Activated B cell treated with CpG ODN at 0.5 μM for 24 hours (primary cell): ENCODE measurements at regions not wholly inside any gene's neighbourhood (a gene's known extent, or its start where the extent isn't known, plus 50 kb on each side); places are given as distances from the start of the nearest gene placed in this dataset.
"Not testable (repeated sequence)": the region's sequence is repeated elsewhere in the genome, so short reads cannot be mapped to it uniquely, and the experiment has no call there.

Experiments
- ATAC-seq: fragments of 200-7000 bp; cut with Tn5 transposase; one replicate; pipeline ENCODE4 v1.10.0; 2021; ENCODE audit warnings: low read depth, mild to moderate bottlenecking, moderate library complexity
- CTCF ChIA-PET: fragments of 350-600 bp; sonication (Branson Sonifier 250); formaldehyde crosslinking; loops from one replicate; lab custom pipeline; 2021; ENCODE audit warnings: antibody characterized with exemption; lab: Charles Lee
- POLR2A ChIA-PET: fragments of 350-600 bp; sonication (Branson Sonifier 250); formaldehyde crosslinking; loops from one replicate; lab custom pipeline; 2021; ENCODE audit warnings: antibody characterized with exemption; lab: Charles Lee
- DNase-seq: peaks from one replicate; pipeline ENCODE4 v3.0.0; 2022
- H3K27ac Mint-ChIP-seq: one replicate; pipeline ENCODE4 v1.8.0; 2020; ENCODE audit warnings: mixed read lengths
- H3K27me3 Mint-ChIP-seq: one replicate; pipeline ENCODE4 v1.8.0; 2021; ENCODE audit warnings: mixed read lengths
- H3K36me3 Mint-ChIP-seq: one replicate; pipeline ENCODE4 v1.8.0; 2021; ENCODE audit warnings: low read depth, mixed read lengths
- H3K4me1 Mint-ChIP-seq: one replicate; pipeline ENCODE4 v1.8.0; 2021; ENCODE audit warnings: mixed read lengths
- H3K4me3 Mint-ChIP-seq: one replicate; pipeline ENCODE4 v1.8.0; 2020; ENCODE audit warnings: mild to moderate bottlenecking, mixed read lengths
- H3K9me3 Mint-ChIP-seq: one replicate; pipeline ENCODE4 v1.8.0; 2020; ENCODE audit warnings: mixed read lengths
- intact Hi-C: fragments of 100-400 bp; cut with micrococcal nuclease; formaldehyde crosslinking; loops from one replicate; pipeline ENCODE4 v1.15.1; 2024
- TF ChIP-seq, protein P1 (sequence below): fragments of 200-600 bp; IDR thresholded peaks from one replicate; pipeline ENCODE4 v1.8.0; 2022; ENCODE audit warnings: antibody characterized with exemption, mild to moderate bottlenecking

DNA sequence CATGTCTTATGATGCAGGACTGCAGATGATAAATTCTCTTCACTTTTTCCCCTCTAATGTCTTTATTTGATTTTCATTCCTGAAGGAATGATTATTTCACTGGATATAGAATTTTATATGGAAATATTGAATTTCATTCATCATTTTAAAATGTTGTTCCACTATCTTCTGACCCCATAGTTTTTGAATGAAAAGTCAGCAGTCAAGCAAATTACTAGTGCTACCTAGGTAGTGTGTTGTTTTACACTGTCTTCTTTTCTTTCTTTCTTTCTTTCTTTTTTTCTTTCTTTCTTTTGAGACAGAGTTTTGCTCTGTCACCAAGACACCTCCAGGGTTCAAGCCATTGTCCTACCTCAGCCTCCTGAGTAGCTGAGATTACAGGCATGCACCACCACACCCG lies 76.9 kb downstream of the WSB1 start:
- no peak overlapping the region for H3K27ac Mint-ChIP-seq
- peaks cover 6% of the 10 kb centered on the region for H3K36me3 Mint-ChIP-seq
- H3K4me3 Mint-ChIP-seq, result no peak overlapping the region
- no peaks in the 10 kb centered on the region for H3K4me1 Mint-ChIP-seq
- DNase-seq, result no peak
- H3K9me3 Mint-ChIP-seq, result peaks cover 23% of the 10 kb centered on the region
- CTCF ChIA-PET, result no interaction called here
- TF ChIP-seq, protein P1, sequence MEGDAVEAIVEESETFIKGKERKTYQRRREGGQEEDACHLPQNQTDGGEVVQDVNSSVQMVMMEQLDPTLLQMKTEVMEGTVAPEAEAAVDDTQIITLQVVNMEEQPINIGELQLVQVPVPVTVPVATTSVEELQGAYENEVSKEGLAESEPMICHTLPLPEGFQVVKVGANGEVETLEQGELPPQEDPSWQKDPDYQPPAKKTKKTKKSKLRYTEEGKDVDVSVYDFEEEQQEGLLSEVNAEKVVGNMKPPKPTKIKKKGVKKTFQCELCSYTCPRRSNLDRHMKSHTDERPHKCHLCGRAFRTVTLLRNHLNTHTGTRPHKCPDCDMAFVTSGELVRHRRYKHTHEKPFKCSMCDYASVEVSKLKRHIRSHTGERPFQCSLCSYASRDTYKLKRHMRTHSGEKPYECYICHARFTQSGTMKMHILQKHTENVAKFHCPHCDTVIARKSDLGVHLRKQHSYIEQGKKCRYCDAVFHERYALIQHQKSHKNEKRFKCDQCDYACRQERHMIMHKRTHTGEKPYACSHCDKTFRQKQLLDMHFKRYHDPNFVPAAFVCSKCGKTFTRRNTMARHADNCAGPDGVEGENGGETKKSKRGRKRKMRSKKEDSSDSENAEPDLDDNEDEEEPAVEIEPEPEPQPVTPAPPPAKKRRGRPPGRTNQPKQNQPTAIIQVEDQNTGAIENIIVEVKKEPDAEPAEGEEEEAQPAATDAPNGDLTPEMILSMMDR, result no peak
- POLR2A ChIA-PET, result no interaction called here
- peaks cover 6% of the 10 kb centered on the region for H3K27me3 Mint-ChIP-seq
- intact Hi-C loops, result no loop called here
- no peak for ATAC-seq

DNA sequence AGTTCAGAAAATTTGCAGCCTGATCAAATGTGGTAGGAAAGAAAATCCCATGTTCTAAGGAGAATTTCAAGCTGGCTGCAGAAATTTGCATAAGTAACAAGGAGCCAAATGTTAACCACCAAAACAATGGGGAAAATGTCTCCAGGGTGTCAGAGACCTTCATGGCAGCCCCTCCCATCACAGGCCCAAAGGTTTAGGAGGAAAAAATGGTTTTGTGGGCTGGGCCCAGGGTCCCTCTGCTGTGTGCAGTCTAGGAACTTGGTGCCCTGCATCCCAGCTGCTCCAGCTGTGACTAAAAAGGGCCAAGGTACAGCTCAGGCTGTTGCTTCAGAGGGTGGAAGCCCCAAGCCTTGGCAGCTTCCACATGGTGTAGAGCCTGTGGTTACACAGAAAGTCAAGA lies 79.8 kb downstream of the WSB1 start:
- H3K4me1 Mint-ChIP-seq, H3K36me3 Mint-ChIP-seq, POLR2A ChIA-PET, H3K4me3 Mint-ChIP-seq, CTCF ChIA-PET, intact Hi-C loops, DNase-seq, H3K27ac Mint-ChIP-seq, H3K27me3 Mint-ChIP-seq, ATAC-seq: not testable (repeated sequence)
- H3K9me3 Mint-ChIP-seq, result peaks cover 18% of the 10 kb centered on the region

DNA sequence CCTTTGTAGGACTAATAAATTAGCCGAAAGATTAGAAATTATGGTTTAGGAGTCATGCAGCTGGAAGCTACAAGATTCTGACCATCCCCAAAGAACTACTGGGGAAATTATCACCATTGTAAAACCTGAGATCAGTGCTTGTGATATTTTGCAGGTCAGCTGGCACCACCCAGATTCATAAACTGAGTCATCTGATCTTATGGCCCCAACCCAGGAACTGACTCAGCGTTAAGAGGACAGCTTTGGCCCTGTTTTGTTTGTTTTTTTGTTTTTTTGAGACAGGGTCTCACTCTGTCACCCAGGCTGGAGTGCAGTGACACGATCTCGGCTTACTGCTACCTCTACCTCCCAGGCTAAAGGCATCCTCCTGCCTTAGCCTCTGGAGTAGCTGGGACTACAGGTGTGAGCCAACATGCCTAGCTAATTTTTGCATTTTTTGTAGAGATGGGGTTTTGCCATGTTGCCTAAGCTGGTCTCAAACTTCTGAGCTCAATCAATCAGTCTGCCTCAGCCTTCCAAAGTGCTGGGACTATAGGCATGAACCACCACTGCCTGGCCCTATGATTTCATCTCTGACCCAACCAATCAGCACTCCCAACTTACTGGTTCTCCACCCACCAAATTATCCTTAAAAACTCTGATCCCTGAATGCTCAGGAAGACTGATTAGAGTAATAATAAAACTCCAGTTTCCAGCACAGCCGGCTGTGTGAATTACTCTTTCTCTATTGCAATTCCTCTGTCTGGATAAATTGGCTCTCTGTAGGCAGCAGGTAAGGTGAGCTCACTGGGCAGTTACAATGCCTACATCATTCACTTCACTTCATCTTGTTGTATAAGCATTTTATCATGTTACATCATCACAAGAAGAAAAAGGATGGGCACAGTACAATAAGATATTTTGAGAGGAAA lies 79.4 kb upstream of the KSR1 start:
- no peak for DNase-seq
- Mint-ChIP-seq H3K27ac (no peak overlapping the region), H3K27me3 (peaks cover 23% of the 10 kb centered on the region), H3K36me3 (peaks cover 3% of the 10 kb centered on the region), H3K9me3 (peaks cover 11% of the 10 kb centered on the region), H3K4me1 (peaks cover 6% of the 10 kb centered on the region), H3K4me3 (no peak overlapping the region)
- intact Hi-C loops, result no loop called here
- ChIA-PET POLR2A (no interaction called here), CTCF (interaction anchor here (1.6 kb wide), 1 partner anchor 223 kb away, joined by 8 read pairs; no protein-coding TSS in a partner anchor)
- no peak for ATAC-seq
- TF ChIP-seq, protein P1, result no peak

DNA sequence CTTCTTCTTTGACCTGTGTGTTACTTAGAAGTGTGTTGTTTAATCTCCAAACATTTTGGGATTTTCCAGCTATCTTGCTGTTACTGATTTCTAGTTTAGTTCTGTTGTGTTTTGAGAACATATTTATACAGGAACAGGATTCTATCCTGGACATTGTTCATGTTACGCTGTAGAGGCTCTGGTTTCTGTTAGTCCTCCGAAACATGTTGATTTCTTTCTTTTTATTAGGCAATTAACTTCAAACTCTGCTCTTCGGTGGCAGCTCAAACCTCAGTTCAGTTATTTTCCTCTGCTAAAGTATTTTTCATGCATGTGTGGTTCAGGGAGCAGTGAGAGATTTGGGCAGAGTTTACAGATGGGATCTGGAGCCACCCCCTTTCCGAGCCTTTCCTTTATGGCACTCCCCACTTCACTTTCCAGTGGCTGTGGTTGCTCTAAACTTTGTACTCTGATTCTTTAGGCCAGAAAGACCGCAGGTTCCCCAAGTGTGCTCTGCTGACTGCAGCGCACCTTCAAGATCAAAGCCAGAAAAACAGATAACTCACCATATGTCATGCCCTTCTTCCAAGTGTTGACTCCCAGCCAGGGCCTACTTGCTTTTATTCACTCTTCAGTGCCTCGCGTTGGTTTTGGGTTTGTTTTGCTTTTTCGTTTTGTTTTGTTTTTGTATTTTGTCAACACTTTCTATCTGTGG lies 77.6 kb upstream of the KSR1 start:
- Mint-ChIP-seq H3K36me3 (no peaks in the 10 kb centered on the region), H3K27ac (no peak overlapping the region), H3K4me1 (peaks cover 6% of the 10 kb centered on the region), H3K27me3 (peaks cover 20% of the 10 kb centered on the region), H3K9me3 (peaks cover 5% of the 10 kb centered on the region), H3K4me3 (no peak overlapping the region)
- POLR2A ChIA-PET, result no interaction called here
- TF ChIP-seq, protein P1, result no peak
- DNase-seq (no peak), ATAC-seq (no peak)
- intact Hi-C loops, result no loop called here
- CTCF ChIA-PET, result interaction anchor here (5.6 kb wide), 1 partner anchor 222 kb away, joined by 51 read pairs; no protein-coding TSS in a partner anchor

DNA sequence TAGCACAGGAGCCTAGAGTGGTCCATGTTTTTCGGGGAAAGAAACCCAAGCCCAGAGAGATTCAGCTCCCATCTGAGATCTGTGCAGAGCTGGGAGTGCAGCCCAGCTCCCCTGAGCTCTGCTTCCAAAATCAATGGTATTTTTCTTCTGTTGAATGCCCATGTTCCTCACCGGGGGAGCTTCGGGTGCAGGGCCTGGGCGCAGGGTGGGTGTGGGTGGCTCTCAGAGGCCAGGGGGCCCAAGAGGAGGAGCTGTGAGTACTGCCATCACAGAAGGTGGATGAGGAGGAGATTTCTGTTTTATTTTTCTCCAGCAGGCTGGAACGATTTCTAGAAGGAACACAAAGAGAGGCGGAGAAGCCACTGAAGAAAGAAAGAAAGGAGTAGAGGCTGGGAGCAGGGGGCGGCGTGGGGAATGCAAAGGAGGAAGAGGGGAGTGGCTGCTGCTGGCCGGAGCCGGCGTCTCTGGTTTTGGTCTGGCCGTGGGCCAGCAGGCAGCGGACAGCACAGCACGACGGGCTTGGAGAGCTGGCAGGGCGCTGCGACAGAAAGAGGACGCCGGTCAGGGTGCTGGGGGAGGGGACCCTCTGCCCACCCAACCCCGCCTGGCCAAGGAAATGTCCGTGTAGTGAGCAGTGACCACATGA lies 76.2 kb upstream of the KSR1 start:
- no peak for DNase-seq
- intact Hi-C loops, result loop anchor here (2.0 to 5.0 kb wide), 2 partner anchors 162 to 275 kb away; no protein-coding TSS in a partner anchor
- no peak for ATAC-seq
- H3K4me1 Mint-ChIP-seq, result peaks cover 6% of the 10 kb centered on the region
- H3K27me3 Mint-ChIP-seq, result peaks cover 18% of the 10 kb centered on the region
- H3K27ac Mint-ChIP-seq, result no peak overlapping the region
- peaks cover 3% of the 10 kb centered on the region for H3K9me3 Mint-ChIP-seq
- ChIA-PET POLR2A (no interaction called here), CTCF (interaction anchor here (0.6 to 5.6 kb wide), 11 partner anchors 8 to 223 kb away, joined by 3 to 51 read pairs (median 3); no protein-coding TSS in a partner anchor)
- H3K4me3 Mint-ChIP-seq, result no peak overlapping the region
- no peaks in the 10 kb centered on the region for H3K36me3 Mint-ChIP-seq
- TF ChIP-seq, protein P1, result no peak
